Fibroblast of lung (primary cell): ENCODE measurements at regions not wholly inside any gene's neighbourhood (a gene's known extent, or its start where the extent isn't known, plus 50 kb on each side); places are given as distances from the start of the nearest gene placed in this dataset.

Source experiments
- CTCF ChIP-seq, 2 donors: IDR thresholded peaks in 1 of 2; conservative IDR thresholded peaks in 1 of 2; 1 replicate in 1 of 2; 2 replicates in 1 of 2; pipeline ENCODE4 v1.5.1; 2011 to 2012; ENCODE audit warnings: low read length in 2 of 2, control low read depth in 1 of 2, inconsistent platforms in 1 of 2, low read depth in 1 of 2, mild to moderate bottlenecking in 1 of 2
- EZH2 ChIP-seq: IDR thresholded peaks from 2 replicates; pipeline ENCODE4 v1.5.1; 2012; ENCODE audit warnings: low read length, control low read depth, mild to moderate bottlenecking; ENCODE audit errors: missing control alignments

GRCh38 chr1:196131691-196132090 is 476.5 kb downstream of the KCNT2 start:
- TF ChIP-seq CTCF (conservative IDR thresholded peaks at IDR 0.05 in 1 of 2, IDR thresholded peaks at IDR 0.05 in 1 of 2; ENCODE audit: low read depth in 1 of 2, low read length in 2 of 2) (no peak), EZH2 (no peak)
